Upper lobe of left lung (tissue), 6 donors: ENCODE measurements at regions not wholly inside any gene's neighbourhood (a gene's known extent, or its start where the extent isn't known, plus 50 kb on each side); places are given as distances from the start of the nearest gene placed in this dataset.
A peak's percentile ranks its signal among the peaks of the same experiment; 100 is the strongest.

Experiments used
- ATAC-seq, 2 donors: fragments of 200-7000 bp; cut with Tn5 transposase; one replicate each; pipeline ENCODE4 v1.9.1; 2022; ENCODE audit warnings: mild to moderate bottlenecking in 2 of 2, moderate library complexity in 2 of 2; ENCODE audit not compliant: low FRiP score in 2 of 2
- DNase-seq, 2 donors: peaks; one replicate each; pipeline ENCODE4 v3.0.0-alpha.2; 2019 to 2020
- H3K27ac ChIP-seq, 4 donors: fragments of 200-600 bp; sonication (generic); one replicate each; pipeline ENCODE4 v1.5.1; 2016 to 2019
- H3K27me3 ChIP-seq, 4 donors: fragments of 200-600 bp; sonication (generic); one replicate each; pipeline ENCODE4 v1.5.1; 2017 to 2019
- H3K36me3 ChIP-seq, 4 donors: fragments of 200-600 bp; sonication (generic); one replicate each; pipeline ENCODE4 v1.5.1; 2016 to 2019
- H3K4me1 ChIP-seq, 4 donors: fragments of 200-600 bp; sonication (generic); one replicate each; pipeline ENCODE4 v1.5.1; 2018 to 2019
- H3K4me3 ChIP-seq, 4 donors: fragments of 200-600 bp; sonication (generic); one replicate each; pipeline ENCODE4 v1.5.1; 2017 to 2019; ENCODE audit warnings: mild to moderate bottlenecking in 2 of 4, moderate library complexity in 1 of 4
- H3K9me3 ChIP-seq, 4 donors: fragments of 200-600 bp; sonication (generic); one replicate each; pipeline ENCODE4 v1.5.1; 2018 to 2019
- EP300 ChIP-seq, 4 donors: sonication (generic); formaldehyde crosslinking; IDR thresholded peaks; one replicate each; pipeline ENCODE4 v1.5.1; 2017; ENCODE audit warnings: antibody characterized with exemption in 4 of 4, control low read depth in 2 of 4
- POLR2A ChIP-seq, 4 donors: fragments of 450-650 bp; IDR thresholded peaks; one replicate each; pipeline ENCODE4 v1.5.1; 2016 to 2017; ENCODE audit warnings: antibody characterized with exemption in 4 of 4, mild to moderate bottlenecking in 2 of 4
- POLR2AphosphoS5 ChIP-seq, 2 donors: sonication (generic); formaldehyde crosslinking; IDR thresholded peaks; one replicate each; pipeline ENCODE4 v1.5.1; 2017; ENCODE audit warnings: antibody characterized with exemption in 2 of 2
- WGBS, 2 donors: methylation state at CpG; one replicate each; pipeline ENCODE4 v1.1.5; 2017 to 2018; 5-methylcytosine and 5-hydroxymethylcytosine counted together
- TF ChIP-seq, protein P1 (sequence below), 6 experiments: fragments of 450-650 bp in 4 of 6; fragments of 200-600 bp in 2 of 6; sonication (generic) in 2 of 6; IDR thresholded peaks; one replicate each; pipeline ENCODE4 v1.5.1; 2016 to 2019; ENCODE audit warnings: antibody characterized with exemption in 6 of 6
- donor health status: DM: no; HTN: no; CAD: no; lungs with moderate emphysema.
- donor health status: DM: no; HTN: yes; CAD: no; lungs with severe emphysema.

GRCh38 chr9:16119261-16120230 lies 566.7 kb downstream of the CCDC171 start:
- WGBS, 2 donors, result 84 to 85% methylated on average over 7 of the region's 7 CpGs
- Histone ChIP-seq H3K9me3 (no peaks in the 10 kb centered on the region), H3K4me3 (no peak overlapping the region), H3K36me3 (no peaks in the 10 kb centered on the region), H3K27me3 (no peaks in the 10 kb centered on the region), H3K27ac (no peak overlapping the region), H3K4me1 (no peaks in the 10 kb centered on the region)
- ATAC-seq, result no peak
- TF ChIP-seq, protein P1, sequence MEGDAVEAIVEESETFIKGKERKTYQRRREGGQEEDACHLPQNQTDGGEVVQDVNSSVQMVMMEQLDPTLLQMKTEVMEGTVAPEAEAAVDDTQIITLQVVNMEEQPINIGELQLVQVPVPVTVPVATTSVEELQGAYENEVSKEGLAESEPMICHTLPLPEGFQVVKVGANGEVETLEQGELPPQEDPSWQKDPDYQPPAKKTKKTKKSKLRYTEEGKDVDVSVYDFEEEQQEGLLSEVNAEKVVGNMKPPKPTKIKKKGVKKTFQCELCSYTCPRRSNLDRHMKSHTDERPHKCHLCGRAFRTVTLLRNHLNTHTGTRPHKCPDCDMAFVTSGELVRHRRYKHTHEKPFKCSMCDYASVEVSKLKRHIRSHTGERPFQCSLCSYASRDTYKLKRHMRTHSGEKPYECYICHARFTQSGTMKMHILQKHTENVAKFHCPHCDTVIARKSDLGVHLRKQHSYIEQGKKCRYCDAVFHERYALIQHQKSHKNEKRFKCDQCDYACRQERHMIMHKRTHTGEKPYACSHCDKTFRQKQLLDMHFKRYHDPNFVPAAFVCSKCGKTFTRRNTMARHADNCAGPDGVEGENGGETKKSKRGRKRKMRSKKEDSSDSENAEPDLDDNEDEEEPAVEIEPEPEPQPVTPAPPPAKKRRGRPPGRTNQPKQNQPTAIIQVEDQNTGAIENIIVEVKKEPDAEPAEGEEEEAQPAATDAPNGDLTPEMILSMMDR (IDR thresholded peaks at IDR 0.05), result no peak
- TF ChIP-seq EP300 (IDR thresholded peaks at IDR 0.05) (no peak), POLR2A (IDR thresholded peaks at IDR 0.05) (no peak), POLR2AphosphoS5 (IDR thresholded peaks at IDR 0.05) (no peak)
- no peak for DNase-seq

GRCh38 chr9:16120231-16120641 lies 567.4 kb downstream of the CCDC171 start:
- H3K4me1 ChIP-seq, result no peaks in the 10 kb centered on the region
- DNase-seq, result no peak
- TF ChIP-seq EP300 (IDR thresholded peaks at IDR 0.05) (no peak), POLR2A (IDR thresholded peaks at IDR 0.05) (no peak), POLR2AphosphoS5 (IDR thresholded peaks at IDR 0.05) (no peak)
- TF ChIP-seq, protein P1 (IDR thresholded peaks at IDR 0.05), result no peak
- H3K27me3 ChIP-seq, result no peaks in the 10 kb centered on the region
- H3K36me3 ChIP-seq, result no peaks in the 10 kb centered on the region
- no peak overlapping the region for H3K27ac ChIP-seq
- no peak overlapping the region for H3K4me3 ChIP-seq
- 68 to 77% methylated on average over 4 of the region's 4 CpGs for WGBS, 2 donors
- no peak for ATAC-seq
- no peaks in the 10 kb centered on the region for H3K9me3 ChIP-seq

DNA sequence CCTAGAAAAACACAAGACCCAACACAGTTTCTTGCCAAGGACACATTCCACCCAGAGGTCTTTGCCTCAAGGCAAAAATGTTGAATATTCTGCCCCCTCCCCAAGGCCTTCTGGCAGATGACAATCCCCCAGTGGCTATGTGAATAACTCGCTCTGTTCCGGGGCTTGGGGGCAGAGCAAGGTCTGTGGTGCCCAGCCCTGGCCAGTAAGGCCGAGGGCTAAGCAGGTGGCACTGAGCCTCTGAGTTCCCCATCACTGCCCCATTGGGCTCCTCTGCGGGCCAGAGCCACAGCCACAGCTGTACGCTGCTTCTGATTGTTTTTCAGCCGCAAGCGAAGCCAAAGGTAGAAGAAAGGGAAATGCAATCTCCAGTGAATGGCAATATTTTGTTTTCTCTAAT lies 567.9 kb downstream of the CCDC171 start:
- Histone ChIP-seq H3K4me3 (no peak overlapping the region), H3K9me3 (no peaks in the 10 kb centered on the region), H3K36me3 (no peaks in the 10 kb centered on the region), H3K27ac (no peak overlapping the region), H3K4me1 (no peaks in the 10 kb centered on the region), H3K27me3 (no peaks in the 10 kb centered on the region)
- DNase-seq (no peak), ATAC-seq (no peak)
- WGBS, 2 donors, result 94 to 95% methylated on average over 4 to 7 of the region's 7 CpGs
- no peak for TF ChIP-seq EP300 (IDR thresholded peaks at IDR 0.05)
- no peak for TF ChIP-seq POLR2AphosphoS5 (IDR thresholded peaks at IDR 0.05)
- no peak for TF ChIP-seq POLR2A (IDR thresholded peaks at IDR 0.05)
- TF ChIP-seq, protein P1 (IDR thresholded peaks at IDR 0.05), result no peak

DNA sequence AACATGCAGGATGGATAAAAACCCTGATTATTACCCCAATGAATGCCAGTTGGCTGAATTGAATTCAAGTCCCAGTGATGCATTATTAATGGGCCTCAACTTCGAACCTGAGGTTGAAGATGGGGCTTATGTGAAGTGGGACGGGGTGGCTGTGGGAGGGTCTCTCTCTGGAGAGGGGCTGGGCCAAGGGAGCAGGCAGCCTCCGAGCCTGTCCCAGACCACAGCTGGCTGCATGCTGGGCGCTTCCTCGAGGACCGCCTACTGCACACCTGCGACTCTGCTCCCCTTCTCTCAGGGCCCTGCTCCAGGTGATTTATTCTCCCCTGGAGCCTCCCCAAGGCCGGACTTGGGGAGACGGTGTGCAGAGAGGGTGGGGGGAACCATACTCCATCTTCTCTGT lies 568.3 kb downstream of the CCDC171 start:
- no peak for ATAC-seq
- no peak for TF ChIP-seq POLR2A (IDR thresholded peaks at IDR 0.05)
- no peak for TF ChIP-seq POLR2AphosphoS5 (IDR thresholded peaks at IDR 0.05)
- TF ChIP-seq, protein P1 (IDR thresholded peaks at IDR 0.05), result no peak
- TF ChIP-seq EP300 (IDR thresholded peaks at IDR 0.05), result no peak
- Histone ChIP-seq H3K36me3 (no peaks in the 10 kb centered on the region), H3K9me3 (no peaks in the 10 kb centered on the region), H3K4me3 (no peak overlapping the region), H3K27me3 (no peaks in the 10 kb centered on the region), H3K4me1 (no peaks in the 10 kb centered on the region), H3K27ac (no peak overlapping the region)
- 88 to 93% methylated on average over 8 of the region's 9 CpGs for WGBS, 2 donors
- DNase-seq, result peak in 1 of 2 donors; percentile 47
